GM21717 (cell line): ENCODE measurements at regions not wholly inside any gene's neighbourhood (a gene's known extent, or its start where the extent isn't known, plus 50 kb on each side); places are given as distances from the start of the nearest gene placed in this dataset.
"Not testable (repeated sequence)": the region's sequence is repeated elsewhere in the genome, so short reads cannot be mapped to it uniquely, and the experiment has no call there.

Experiments used
- ATAC-seq: cut with Tn5 transposase; IDR thresholded peaks from one replicate; pipeline ENCODE4 v1.9.1; 2021; ENCODE audit warnings: mild to moderate bottlenecking, moderate library complexity; ENCODE audit not compliant: unreplicated experiment

GRCh38 chr21:28066596-28067387 is 925.9 kb downstream of the LTN1 start:
- no peak for ATAC-seq

- no peak for ATAC-seq
Observed at GRCh38 chr21:28066076-28066475, 926.6 kb downstream of the LTN1 start.

- no peak for ATAC-seq
Observed at GRCh38 chr21:28063241-28064216, 929.1 kb downstream of the LTN1 start.

GRCh38 chr21:28052956-28053355 is 939.7 kb downstream of the LTN1 start:
- ATAC-seq = not testable (repeated sequence)

- not testable (repeated sequence) for ATAC-seq
Observed at GRCh38 chr21:28051649-28052048, 941.0 kb downstream of the LTN1 start.

- not testable (repeated sequence) for ATAC-seq
Observed at GRCh38 chr21:28035692-28036091, 957.0 kb downstream of the LTN1 start.

- not testable (repeated sequence) for ATAC-seq
Observed at GRCh38 chr21:28034916-28035315, 957.8 kb downstream of the LTN1 start.

GRCh38 chr21:28034334-28034733 is 958.3 kb downstream of the LTN1 start:
- ATAC-seq = not testable (repeated sequence)

- not testable (repeated sequence) for ATAC-seq
Observed at GRCh38 chr21:28032652-28033051, 960.0 kb downstream of the LTN1 start.

GRCh38 chr21:28031066-28031465 is 961.6 kb downstream of the LTN1 start:
- ATAC-seq = not testable (repeated sequence)

- no peak for ATAC-seq
Observed at GRCh38 chr21:28025111-28025510, 967.6 kb downstream of the LTN1 start.

GRCh38 chr21:28018741-28019669 is 973.7 kb downstream of the LTN1 start:
- ATAC-seq = peak; percentile 87

- no peak for ATAC-seq
Observed at GRCh38 chr21:28018213-28018612, 974.5 kb downstream of the LTN1 start.

- ATAC-seq = no peak
Observed at GRCh38 chr21:28016571-28016970, 976.1 kb downstream of the LTN1 start.

- ATAC-seq = not testable (repeated sequence)
Observed at GRCh38 chr21:28013123-28013522, 979.6 kb downstream of the LTN1 start.

GRCh38 chr21:28011970-28012369 is 980.7 kb downstream of the LTN1 start:
- ATAC-seq = not testable (repeated sequence)

- ATAC-seq = not testable (repeated sequence)
Observed at GRCh38 chr21:28008245-28008644, 984.4 kb downstream of the LTN1 start.

GRCh38 chr21:28003627-28004026 is 989.0 kb downstream of the LTN1 start:
- not testable (repeated sequence) for ATAC-seq

GRCh38 chr21:27996906-27997305 is 995.8 kb downstream of the LTN1 start:
- ATAC-seq = not testable (repeated sequence)

- not testable (repeated sequence) for ATAC-seq
Observed at GRCh38 chr21:27984663-27985325, 1007.9 kb downstream of the LTN1 start.
